GM19328 (cell line): ENCODE measurements at regions not wholly inside any gene's neighbourhood (a gene's known extent, or its start where the extent isn't known, plus 50 kb on each side); places are given as distances from the start of the nearest gene placed in this dataset.
"Not testable (repeated sequence)": the region's sequence is repeated elsewhere in the genome, so short reads cannot be mapped to it uniquely, and the experiment has no call there.

Experiments used
- ATAC-seq: cut with Tn5 transposase; IDR thresholded peaks from one replicate; pipeline ENCODE4 v1.9.1; 2021; ENCODE audit warnings: mild to moderate bottlenecking, moderate library complexity; ENCODE audit not compliant: unreplicated experiment

DNA sequence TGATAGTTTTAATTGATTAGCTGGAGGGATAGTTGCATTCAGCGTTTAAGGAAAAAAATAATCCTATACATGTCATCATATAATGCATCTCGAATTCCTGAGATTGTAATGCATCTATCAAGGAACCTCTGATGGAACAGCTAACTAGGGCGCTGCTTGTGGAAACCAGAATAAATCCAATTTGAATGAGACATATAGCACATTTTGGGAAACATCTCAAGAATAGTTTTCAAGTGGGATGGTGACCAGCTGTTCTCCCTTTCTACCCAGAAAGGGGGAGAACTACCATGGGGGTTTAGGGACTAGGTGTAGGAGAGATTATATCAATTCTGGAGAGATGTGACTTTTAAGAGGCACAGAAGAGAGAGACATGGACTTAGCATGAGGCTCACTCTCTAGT lies 319.3 kb upstream of the BRINP1 start:
- ATAC-seq: no peak

DNA sequence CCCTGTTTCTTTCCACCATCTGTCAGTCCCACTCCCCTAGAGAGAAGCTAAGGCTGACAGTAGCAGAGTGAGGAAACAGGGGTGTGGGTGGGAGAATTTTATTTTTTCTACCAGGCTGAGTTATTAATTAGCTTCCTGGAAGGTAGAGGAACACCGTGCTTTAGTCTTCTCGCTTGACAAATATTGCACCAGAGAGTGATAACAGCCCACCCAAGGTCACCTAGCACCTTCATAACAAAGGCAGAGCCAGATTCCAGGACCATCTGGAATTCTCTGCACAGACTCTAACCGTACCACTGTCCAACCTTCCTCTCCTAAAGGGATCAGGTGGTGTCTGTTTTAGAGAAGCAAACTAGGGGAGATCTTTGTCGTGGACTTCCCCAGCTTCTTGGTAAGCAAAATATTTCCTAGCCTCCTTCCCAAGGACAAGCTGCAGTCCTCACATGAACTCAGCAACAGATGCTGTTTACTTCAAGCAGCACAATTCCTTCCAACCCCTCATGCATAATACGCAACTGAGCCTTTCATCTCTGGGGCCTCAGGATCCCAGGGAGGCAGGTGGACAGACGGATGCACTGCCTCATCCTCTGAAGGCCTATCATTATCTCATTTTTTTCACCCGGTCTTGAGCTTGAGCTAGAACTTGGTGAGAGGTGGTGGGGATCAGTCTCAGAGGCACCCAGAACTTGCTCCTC lies 308.7 kb upstream of the BRINP1 start:
- no peak for ATAC-seq

DNA sequence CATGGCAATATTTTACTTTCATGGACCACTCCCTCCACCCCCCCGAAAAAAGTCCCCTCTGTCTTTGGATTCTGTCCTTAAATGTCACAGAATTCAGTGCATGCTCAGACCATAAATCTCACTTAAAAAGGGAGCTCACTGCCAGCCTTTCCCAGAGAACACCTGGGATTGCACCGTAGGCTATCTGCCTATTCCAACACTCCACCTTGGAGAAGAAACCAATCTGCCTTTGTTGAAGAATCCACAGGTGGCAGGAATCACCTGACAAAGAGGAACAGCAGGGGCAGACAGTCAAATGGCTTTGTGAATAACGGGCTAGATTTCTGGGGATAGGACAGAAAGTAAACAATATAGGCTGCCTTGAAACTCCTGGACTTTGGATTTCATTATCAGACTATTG lies 306.7 kb upstream of the BRINP1 start:
- no peak for ATAC-seq

DNA sequence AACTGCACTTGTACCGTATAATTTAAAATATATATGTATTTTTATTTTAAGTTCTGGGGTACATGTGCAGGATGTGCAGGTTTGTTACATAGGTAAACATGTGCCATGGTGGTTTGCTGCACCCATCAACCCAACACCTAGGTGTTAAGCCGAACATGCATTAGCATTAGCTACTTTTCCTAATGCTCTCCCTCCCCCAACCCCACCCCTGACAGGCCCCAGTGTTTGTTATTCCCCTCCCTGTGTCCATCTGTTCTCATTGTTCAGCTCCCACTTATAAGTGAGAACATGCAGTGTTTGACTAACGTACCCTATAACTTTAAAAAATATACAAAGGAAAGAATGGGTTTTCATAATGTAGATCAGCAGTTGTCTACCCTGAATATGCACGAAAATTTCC lies 303.5 kb upstream of the BRINP1 start:
- ATAC-seq: not testable (repeated sequence)

DNA sequence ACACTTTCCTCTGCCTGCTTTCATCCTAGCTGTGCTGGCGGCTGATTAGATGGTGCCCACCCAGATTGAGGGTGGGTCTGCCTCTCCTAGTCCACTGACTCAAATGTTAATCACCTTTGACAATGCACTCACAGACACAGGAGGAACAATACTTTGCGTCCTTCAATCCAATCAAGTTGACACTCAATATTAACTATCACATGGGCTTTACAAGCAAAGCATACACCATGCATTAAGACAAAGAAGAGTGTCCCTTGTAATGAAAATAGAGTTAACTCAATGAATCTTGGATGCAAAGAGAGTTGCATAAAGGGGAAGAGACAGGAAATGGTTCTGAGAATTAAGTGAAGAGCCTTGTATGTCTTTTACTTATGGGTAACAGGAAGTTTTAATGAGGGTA lies 298.7 kb upstream of the BRINP1 start:
- no peak for ATAC-seq

DNA sequence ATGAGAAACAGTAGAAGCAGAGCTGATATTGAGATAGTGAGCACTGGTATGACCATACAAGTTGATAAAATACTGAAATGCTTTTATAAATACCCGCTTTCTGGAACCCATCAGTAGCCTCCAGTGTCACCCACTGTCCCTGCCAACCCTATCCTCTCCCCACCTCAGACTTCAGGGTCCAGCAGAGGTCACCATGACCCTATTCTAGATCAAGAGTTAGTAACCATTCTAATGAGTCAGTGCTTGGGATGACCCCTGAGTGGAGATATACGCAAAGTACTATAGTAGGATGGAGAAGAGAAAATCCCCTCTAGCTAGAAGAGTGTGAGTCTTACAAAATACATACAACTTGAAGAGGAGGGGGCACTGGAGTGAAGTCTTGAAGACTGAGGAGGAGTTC lies 297.9 kb upstream of the BRINP1 start:
- no peak for ATAC-seq

DNA sequence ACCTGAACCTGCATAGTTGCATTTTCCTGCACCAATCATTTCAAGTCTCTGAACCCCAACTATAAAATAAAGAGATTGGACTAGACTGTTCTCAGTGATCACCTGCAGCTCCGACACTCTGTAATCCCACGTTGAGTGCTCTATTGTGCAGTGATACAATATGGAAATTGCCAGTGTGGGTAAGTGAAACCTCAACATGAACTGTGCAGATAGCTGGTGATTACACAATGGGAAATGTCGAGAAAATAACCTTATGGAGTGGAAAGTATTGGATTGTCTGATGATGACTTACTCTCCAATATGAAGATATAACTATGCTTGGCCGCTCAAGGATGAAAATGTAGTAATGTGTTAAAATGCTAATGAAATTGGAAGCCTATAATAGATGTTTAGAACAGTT lies 293.1 kb upstream of the BRINP1 start:
- no peak for ATAC-seq

DNA sequence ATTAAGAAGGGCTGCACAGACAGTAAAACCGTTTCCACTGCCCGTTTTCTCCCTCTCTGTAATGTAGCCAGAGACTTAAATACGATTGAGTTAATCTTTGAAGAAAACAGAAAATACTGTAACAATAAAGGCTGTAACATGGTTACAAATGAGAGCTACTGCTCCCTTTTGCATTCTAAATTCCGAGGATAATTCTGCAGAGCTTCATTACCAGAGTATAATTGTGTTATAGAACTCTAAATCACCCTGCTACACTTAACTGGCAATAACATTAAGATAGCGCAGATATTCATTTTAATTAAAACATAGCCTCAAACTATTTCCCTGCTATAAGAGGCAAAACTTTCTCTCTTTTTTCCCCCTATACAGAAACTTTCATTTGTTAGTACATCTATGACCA lies 283.7 kb upstream of the BRINP1 start:
- no peak for ATAC-seq

DNA sequence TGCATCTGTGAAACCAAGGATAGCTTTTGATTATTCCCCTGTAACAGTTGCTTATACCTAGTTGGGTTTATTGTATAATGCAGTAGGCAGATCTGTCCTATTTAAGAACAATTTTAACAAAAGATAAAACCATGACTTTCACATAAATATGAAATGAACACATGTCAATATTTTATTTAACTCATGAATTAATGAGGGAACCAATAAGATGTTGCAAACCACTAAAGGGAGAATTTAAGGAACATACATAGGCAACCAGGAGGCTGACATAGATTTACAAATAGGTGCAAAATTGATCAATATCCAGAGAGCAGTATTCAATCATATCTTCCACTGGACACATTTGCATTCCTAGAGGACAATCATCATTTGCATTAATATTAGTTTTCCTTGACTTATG lies 280.0 kb upstream of the BRINP1 start:
- no peak for ATAC-seq

DNA sequence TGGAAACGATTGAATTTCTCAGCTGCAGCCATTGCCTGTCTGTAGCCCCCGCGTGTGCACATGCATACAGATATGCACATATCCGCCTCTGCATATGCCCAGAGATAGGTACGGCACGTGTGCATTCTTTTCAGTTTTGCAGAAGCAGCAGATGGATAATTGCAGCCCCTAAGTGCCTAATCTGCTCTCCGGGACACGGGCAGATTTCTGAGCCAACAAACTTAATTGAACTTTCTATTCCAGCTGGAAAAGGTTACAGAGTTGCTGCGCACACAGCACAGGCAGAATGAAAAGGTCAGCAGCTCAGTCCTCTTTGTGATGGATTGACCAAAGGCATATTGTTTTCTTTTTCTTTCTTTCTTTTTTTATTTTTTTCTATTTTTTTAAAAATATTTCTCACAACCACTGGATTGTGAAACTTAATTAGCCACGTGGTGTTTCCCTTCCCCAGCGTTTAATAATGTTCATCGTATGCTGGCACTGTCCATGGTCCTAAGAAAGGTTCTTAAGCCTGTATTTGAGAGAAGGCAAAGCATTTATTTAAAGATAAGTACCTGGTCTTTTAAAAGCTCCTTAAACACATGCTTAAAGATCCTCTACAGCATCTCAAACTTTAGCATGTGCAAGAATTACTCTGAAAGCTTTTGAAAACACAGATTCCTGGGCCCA lies 270.2 kb upstream of the BRINP1 start:
- no peak for ATAC-seq

DNA sequence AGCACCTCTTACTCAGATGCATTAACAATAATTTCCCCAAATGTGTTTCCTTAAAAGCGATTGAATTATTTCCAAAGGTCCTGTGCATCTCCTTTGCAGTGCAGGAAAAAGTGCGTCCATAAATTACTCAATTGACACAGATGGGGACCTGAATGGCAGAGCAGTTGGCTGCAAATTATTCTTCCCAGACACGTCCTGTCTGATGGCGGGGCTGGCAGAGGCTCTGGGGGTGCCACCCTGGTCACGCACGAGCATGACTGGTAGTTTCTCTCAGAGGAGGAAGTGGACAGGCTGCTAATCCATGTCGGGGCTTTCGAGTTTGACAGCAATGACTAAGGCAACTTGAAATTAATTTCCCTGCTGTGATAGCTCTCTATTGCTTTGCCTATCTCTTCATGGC lies 264.8 kb upstream of the BRINP1 start:
- no peak for ATAC-seq

DNA sequence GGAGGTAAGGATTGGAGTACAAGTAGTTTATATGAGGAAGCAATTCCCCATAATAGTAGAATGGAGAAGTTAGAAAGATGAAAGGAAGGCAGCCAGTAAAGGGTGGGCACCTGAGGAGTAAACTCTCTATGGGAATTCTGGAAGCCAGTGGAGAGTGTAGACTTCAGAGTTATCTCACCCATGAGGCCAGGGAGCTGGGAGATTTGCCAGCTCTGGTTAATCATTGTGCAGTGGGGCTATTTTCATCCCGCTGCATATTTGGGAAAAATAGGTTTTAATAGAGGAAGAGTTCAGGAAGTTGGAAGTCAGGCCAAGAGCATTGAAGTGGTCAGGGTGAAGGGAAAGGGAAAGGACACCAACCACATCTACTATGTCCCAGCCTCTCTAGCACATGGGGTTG lies 242.3 kb upstream of the BRINP1 start:
- ATAC-seq: no peak

DNA sequence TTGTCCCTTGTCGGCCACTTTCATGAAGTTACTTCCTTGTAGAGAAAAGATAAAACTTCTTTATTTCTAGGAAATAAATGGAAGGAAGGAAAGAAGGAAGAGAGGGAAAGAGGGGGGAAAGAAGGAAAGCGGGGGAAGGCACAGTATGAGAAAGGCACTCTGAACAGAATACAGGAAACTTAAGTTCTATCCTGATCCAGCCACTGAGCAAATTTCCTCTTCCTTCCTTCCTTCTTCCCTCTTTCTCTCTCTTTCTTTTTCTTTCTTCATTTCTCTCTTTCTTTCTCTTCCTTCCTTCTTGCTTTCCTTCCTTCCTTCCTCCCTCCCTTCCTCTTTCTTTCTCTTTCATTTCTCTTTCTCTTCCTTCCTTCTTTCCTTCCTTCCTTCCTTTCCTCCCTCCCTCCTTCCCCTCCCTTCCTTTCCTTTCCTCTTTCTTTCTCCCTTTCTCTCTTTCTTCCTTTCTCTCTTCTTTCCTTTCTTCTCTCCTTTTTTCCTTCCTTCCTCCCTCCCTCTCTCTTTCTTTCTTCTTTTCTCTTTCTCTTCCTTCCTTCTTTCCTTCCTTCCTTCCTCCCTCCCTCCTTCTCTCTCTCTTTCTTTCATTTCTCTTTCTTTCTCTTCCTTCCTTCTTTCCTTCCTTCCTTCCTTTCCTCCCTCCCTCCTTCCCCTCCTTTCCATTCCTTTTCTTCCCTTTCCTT lies 240.2 kb upstream of the BRINP1 start:
- no peak for ATAC-seq

DNA sequence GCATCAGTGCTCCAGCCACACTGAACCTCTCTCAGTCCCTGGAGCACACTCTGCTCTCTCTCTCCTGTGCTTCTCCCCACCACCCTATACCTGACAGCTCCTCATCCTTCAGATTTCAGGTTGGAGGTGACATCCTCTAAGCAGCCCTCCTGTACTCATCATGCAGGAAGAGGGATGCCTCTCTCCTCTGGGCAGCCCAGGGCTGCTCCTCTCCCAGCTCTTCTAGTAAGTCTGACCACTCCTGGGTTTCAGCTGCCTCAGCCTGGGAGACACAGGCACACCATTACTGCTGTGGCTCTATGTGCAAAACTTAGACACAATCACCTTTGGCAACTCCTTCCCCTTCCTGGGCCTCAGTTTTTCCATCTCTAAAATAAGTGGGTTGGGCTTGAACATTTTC lies 232.4 kb upstream of the BRINP1 start:
- ATAC-seq: no peak

DNA sequence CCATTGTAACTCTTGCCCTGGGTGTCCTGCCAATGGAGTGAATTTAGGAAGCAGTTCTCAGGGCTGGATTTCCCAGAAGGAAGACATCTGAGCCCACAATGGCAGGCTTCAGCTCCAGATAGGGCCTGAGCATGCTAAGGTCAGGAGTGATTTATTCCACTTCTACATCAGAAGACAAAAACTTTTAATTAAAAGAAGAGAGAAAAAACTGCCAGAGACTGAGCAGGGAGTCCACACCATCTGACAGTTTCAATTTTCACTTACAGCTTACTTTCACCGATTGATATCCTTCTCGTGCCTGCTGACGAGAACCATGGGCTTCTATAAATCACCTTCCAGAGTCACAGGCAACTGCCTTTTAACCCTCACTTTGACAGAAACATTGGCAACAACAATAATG lies 228.3 kb upstream of the BRINP1 start:
- ATAC-seq: no peak

DNA sequence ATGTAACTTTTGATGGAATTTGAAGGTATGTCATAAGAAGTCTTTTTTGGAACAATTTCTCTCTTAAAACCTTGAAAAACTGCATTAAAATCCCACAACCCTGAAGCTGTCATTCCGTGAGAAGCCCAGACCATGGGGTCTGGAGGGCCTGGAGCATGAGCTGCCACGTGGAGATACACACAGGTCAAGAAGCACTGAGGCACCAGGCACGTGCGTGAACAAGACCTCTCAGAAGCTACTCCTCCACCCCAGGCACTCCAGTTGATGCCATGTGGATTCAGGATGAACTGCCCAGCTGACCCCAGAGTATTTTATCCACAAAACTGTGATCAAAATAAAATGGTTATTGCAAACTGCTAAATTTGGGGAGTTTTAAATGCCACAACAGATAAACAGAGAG lies 227.5 kb upstream of the BRINP1 start:
- no peak for ATAC-seq

DNA sequence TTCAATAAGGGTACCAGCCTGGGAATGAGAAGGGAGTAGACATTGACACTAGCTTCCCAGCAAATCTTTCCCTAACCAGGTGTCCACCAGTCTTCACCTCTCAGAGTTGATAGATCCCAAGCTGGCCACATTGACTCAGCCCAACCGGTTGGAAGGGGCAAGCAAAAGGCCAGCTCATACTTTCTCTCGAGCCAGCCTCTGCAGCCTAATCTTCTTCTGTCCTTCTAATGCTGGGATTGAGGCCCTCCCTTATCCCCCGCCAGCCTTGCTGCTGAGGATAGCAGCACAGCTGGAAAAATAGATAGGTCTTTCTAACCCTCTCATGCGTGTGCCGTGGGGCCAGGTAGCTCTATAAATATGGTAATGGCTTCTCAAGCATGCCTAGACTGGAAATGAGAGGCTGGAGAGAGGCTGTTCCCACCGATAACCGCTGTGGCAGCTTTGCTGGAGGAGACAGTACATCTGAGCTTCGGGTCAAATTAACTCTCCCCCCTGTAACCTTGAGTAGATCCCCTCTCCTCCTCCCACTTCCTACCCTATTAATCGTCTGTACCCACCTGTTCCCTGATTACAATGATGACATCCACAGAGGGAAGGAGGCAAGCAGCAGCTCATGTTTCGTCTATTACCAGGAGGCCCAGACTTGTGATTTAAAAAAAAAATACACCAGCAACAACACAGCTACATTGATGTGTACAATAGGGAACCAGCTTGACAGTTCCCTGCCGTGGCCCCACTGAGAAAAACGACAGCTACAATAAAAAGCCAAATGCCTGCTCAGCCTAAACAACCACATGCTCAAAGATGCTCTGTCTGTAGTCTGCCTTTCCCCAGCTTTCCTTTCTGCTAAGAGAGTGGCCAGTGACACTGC lies 219.9 kb upstream of the BRINP1 start:
- no peak for ATAC-seq

DNA sequence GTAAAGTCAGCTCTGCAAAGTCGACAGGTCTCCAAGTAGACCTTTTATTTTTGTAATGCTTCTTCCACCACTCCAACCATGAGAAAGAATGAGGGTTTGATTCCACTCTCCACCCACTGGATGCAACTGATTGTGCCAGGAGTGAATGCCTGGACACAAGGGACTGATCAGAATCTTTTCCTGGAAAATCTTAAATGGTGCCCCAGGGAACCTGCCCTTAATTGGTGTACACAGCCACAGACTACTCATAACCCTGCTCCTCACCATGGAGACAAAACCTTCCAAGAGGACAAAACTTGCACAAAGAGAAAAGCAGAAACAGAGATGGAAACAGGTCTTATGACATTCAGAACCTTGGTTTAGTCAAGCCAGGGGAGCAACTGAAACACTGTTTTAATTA lies 208.6 kb upstream of the BRINP1 start:
- ATAC-seq: no peak

DNA sequence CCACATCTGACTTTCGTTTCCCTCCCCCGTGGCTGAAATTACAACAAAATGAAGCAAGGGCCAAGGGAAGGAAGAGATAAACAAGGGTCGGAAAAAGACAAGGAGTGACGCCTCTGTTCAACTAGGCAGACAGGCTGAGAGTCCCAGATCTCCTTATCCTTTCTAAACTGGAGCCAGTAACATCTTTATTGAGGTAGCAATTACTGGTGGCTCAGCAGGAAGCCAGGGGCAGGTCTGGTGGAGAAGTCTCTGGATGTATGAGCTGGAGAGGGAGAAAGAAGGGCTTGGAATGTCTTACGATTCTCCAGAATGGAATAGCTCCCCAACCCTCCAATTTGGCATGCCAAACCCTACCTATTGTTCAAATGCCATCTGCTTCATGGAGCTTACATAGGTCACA lies 190.8 kb upstream of the BRINP1 start:
- no peak for ATAC-seq

DNA sequence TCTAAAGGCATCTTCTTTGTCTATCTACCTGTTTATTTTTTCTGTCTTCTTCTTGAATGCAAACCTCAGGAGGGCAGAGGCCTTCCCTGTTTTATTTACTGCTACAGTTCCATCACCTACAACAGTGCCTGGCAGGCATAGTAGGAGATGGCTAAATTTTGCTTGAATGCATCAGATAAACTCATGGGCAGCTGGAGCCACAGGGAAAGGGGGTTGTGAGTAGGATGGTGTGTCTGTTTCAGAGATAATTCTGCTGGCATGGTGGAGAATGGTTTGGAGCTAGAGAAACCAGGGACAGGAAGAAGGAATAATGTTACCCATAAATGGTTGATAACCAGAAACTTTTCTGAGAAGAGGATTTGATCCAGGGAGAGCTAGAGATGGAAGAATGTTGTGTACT lies 189.8 kb upstream of the BRINP1 start:
- ATAC-seq: no peak

DNA sequence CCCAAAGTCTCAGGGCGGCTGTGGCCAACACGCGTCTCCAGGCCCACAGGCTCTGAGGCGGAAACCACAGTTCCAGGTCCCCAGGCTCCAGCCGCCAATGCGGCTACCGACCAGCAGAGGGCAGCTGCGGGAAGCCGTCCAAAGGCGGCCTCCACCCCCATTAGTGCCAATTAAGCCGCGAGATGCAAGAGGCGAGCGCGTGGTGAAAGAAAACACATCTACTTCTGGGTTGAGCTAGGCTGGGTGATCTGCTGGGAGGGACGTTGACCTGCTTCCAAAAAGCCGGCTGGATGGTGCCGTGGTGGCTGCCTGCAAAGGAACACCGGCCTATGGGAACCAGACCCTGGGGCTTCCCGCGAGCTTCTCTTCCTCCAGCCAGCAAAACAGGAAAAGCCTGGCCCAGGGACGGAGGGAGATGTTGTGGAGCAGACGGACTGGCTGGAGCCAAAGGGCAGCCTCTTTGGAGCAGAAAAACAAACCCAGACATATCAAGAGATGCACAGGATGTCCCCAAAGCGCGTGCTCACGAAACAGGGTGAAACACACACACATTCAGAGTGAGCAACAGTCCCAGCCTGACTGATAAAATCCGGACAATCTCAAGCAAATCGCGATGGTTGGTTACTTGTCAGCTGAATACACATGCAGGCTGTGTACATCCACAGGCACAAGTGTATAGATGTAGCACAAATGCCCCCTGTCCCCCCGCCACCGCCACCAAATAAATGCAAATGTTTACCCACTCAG lies 187.1 kb upstream of the BRINP1 start:
- peak; percentile 98 for ATAC-seq
